ENCODE measurements at regions not wholly inside any gene's neighbourhood (a gene's known extent, or its start where the extent isn't known, plus 50 kb on each side); places are given as distances from the start of the nearest gene placed in this dataset.

GRCh38 chr2:146934921-146935320 is 909.9 kb upstream of the ACVR2A start:
- no peak for DNase-seq

- no peak for DNase-seq
These were observed 913.7 kb upstream of the ACVR2A start for GRCh38 chr2:146931109-146931508.

- DNase-seq, result peak; percentile 5
These were observed 917.6 kb upstream of the ACVR2A start for GRCh38 chr2:146927080-146927711.

GRCh38 chr2:146918280-146918679 is 926.5 kb upstream of the ACVR2A start:
- DNase-seq, result no peak

GRCh38 chr2:146917431-146918042 is 927.3 kb upstream of the ACVR2A start:
- DNase-seq, result no peak

- DNase-seq, result no peak
These were observed 927.9 kb upstream of the ACVR2A start for GRCh38 chr2:146916914-146917313.

- DNase-seq, result no peak
These were observed 931.4 kb upstream of the ACVR2A start for GRCh38 chr2:146913476-146913875.

- DNase-seq, result no peak
These were observed 932.3 kb upstream of the ACVR2A start for GRCh38 chr2:146912536-146912935.

- no peak for DNase-seq
These were observed 936.1 kb upstream of the ACVR2A start for GRCh38 chr2:146908776-146909175.

- no peak for DNase-seq
These were observed 946.7 kb upstream of the ACVR2A start for GRCh38 chr2:146898083-146898482.

- no peak for DNase-seq
These were observed 950.3 kb upstream of the ACVR2A start for GRCh38 chr2:146894514-146894913.

- no peak for DNase-seq
These were observed 951.3 kb upstream of the ACVR2A start for GRCh38 chr2:146893500-146894041.

- no peak for DNase-seq
These were observed 954.3 kb upstream of the ACVR2A start for GRCh38 chr2:146890491-146890890.

GRCh38 chr2:146879882-146880281 is 964.9 kb upstream of the ACVR2A start:
- DNase-seq, result no peak

GRCh38 chr2:146874260-146874658 is 970.6 kb upstream of the ACVR2A start:
- DNase-seq, result peak; percentile 5

GRCh38 chr2:146873646-146874259 is 971.1 kb upstream of the ACVR2A start:
- no peak for DNase-seq

- DNase-seq, result no peak
These were observed 971.8 kb upstream of the ACVR2A start for GRCh38 chr2:146873056-146873455.

GRCh38 chr2:146870691-146871090 is 974.1 kb upstream of the ACVR2A start:
- no peak for DNase-seq

GRCh38 chr2:146869328-146869727 is 975.5 kb upstream of the ACVR2A start:
- no peak for DNase-seq

GRCh38 chr2:146868051-146868450 is 976.8 kb upstream of the ACVR2A start:
- no peak for DNase-seq

GRCh38 chr2:146867477-146867986 is 977.3 kb upstream of the ACVR2A start:
- DNase-seq, result no peak

GRCh38 chr2:146853741-146854444 is 990.9 kb upstream of the ACVR2A start:
- no peak for DNase-seq

- DNase-seq, result no peak
These were observed 992.2 kb upstream of the ACVR2A start for GRCh38 chr2:146852661-146853060.

All from hematopoietic multipotent progenitor cell treated with erythropoietin and hydrocortisone succinate and interleukin-3 and kit ligand, for 6 days (in vitro differentiated cells).